ENCODE measurements at regions not wholly inside any gene's neighbourhood (a gene's known extent, or its start where the extent isn't known, plus 50 kb on each side); places are given as distances from the start of the nearest gene placed in this dataset.

GRCh38 chr6:53985366-53985765 lies 125.9 kb upstream of the MLIP start:
- no peak overlapping the region for H3K27ac Mint-ChIP-seq (ENCODE audit: unreplicated experiment)
- no peaks in the 10 kb centered on the region for H3K9me3 Mint-ChIP-seq (ENCODE audit: low read depth, unreplicated experiment)
- H3K4me3 Mint-ChIP-seq (ENCODE audit: low read depth, unreplicated experiment) = no peak overlapping the region
- no peak for DNase-seq
- peaks cover 52% of the 10 kb centered on the region for H3K4me1 Mint-ChIP-seq (ENCODE audit: low read depth, unreplicated experiment)
- intact Hi-C loops (cut with micrococcal nuclease; ENCODE audit: unreplicated experiment) = loop anchor here (2.0 to 10.0 kb wide), 5 partner anchors 257 to 1255 kb away; no protein-coding TSS in a partner anchor
- CTCF ChIA-PET = interaction anchor here (0.7 to 1.4 kb wide), 3 partner anchors 259 to 1086 kb away, joined by 3 to 6 read pairs (median 4); no protein-coding TSS in a partner anchor
- H3K36me3 Mint-ChIP-seq (ENCODE audit: insufficient read depth, unreplicated experiment) = peaks cover 5% of the 10 kb centered on the region
- H3K27me3 Mint-ChIP-seq (ENCODE audit: unreplicated experiment) = no peaks in the 10 kb centered on the region
- no peak for TF ChIP-seq CTCF (IDR thresholded peaks at IDR 0.05; ENCODE audit: unreplicated experiment)
- no TSS peak for BruUV-seq (replicated peaks)

DNA sequence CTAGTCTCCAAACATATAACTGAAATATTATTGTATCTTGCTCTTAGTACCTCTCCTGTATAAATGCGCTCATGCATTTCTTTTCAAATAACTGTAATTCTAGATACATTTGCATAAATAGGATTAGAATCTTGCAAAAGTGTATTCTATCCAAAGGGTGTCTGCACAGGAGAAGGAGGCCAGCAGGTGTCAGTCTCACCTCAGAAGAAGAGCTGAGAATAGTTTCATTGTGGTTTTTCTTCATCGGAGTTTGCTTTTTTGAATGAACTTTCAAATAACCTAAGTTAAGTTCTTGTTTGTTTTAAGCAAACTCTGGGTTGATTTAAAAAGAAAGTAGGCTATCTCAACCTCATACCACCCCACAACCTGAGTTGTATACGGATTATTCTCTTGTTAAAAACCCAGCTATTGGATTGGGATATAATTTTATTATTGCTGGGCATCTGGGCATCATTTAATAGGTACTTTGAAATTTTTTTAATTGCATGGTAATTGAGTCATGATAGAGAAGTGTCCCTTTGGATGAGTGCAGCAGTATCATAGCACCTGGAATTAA lies 125.0 kb upstream of the MLIP start:
- Mint-ChIP-seq H3K27ac (ENCODE audit: unreplicated experiment) (no peak overlapping the region), H3K9me3 (ENCODE audit: low read depth, unreplicated experiment) (no peaks in the 10 kb centered on the region), H3K27me3 (ENCODE audit: unreplicated experiment) (no peaks in the 10 kb centered on the region), H3K4me1 (ENCODE audit: low read depth, unreplicated experiment) (peaks cover 52% of the 10 kb centered on the region), H3K36me3 (ENCODE audit: insufficient read depth, unreplicated experiment) (peaks cover 5% of the 10 kb centered on the region), H3K4me3 (ENCODE audit: low read depth, unreplicated experiment) (no peak overlapping the region)
- intact Hi-C loops (cut with micrococcal nuclease; ENCODE audit: unreplicated experiment) = loop anchor here (1.0 to 10.0 kb wide), 3 partner anchors 256 to 529 kb away; no protein-coding TSS in a partner anchor
- TF ChIP-seq CTCF (IDR thresholded peaks at IDR 0.05; ENCODE audit: unreplicated experiment) = peak; percentile 75
- peak; percentile 61 for DNase-seq
- CTCF ChIA-PET = interaction anchor here (0.6 to 1.4 kb wide), 7 partner anchors 126 to 1281 kb away, joined by 3 to 6 read pairs (median 4); no protein-coding TSS in a partner anchor
- no TSS peak for BruUV-seq (replicated peaks)

DNA sequence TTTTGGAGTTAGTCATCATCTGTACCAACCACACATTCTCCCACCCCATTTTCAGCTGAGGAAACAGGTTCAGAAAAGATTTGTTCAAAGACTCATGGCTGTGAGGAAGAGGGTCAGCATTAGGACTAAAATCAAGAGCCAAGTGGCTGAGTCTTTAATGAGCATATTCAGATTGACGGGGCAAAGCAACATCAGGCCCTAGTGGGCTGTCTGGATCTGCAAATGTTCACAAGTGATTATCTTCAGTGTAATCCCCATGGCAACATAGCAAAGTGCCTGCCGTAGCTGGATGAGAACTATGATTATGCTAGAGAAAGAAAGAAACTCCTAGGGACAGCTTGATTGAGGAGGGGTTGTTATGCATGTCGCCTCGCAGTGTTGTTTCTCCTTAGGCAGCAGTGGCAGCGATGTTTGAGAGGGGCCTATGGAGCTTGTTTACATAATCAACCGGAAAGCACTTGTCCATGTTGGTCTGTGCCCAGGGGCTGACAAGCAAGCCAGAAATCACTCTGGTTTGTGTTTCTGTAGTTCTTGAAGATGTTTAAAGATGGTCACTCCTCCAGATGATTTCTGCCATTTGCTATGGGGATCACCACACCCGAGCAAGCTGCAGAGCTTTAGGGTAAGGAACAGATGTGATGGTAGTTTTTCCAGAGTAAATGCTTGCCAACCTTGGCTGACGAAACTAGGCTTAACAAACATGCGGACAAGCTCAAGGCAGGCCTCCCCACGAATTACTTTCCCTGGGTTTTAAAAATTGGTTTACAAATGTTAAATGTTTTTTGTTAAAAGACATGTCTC lies 124.3 kb upstream of the MLIP start:
- DNase-seq = no peak
- H3K4me1 Mint-ChIP-seq (ENCODE audit: low read depth, unreplicated experiment) = peaks cover 48% of the 10 kb centered on the region
- TF ChIP-seq CTCF (IDR thresholded peaks at IDR 0.05; ENCODE audit: unreplicated experiment) = no peak
- intact Hi-C loops (cut with micrococcal nuclease; ENCODE audit: unreplicated experiment) = loop anchor here (1.0 to 10.0 kb wide), 3 partner anchors 255 to 528 kb away; no protein-coding TSS in a partner anchor
- H3K36me3 Mint-ChIP-seq (ENCODE audit: insufficient read depth, unreplicated experiment) = peaks cover 3% of the 10 kb centered on the region
- no peak overlapping the region for H3K4me3 Mint-ChIP-seq (ENCODE audit: low read depth, unreplicated experiment)
- no peaks in the 10 kb centered on the region for H3K9me3 Mint-ChIP-seq (ENCODE audit: low read depth, unreplicated experiment)
- CTCF ChIA-PET = interaction anchor here (0.7 to 1.4 kb wide), 5 partner anchors 125 to 1082 kb away, joined by 3 to 6 read pairs (median 4); no protein-coding TSS in a partner anchor
- no peak overlapping the region for H3K27ac Mint-ChIP-seq (ENCODE audit: unreplicated experiment)
- no peaks in the 10 kb centered on the region for H3K27me3 Mint-ChIP-seq (ENCODE audit: unreplicated experiment)
- BruUV-seq (replicated peaks) = no TSS peak

DNA sequence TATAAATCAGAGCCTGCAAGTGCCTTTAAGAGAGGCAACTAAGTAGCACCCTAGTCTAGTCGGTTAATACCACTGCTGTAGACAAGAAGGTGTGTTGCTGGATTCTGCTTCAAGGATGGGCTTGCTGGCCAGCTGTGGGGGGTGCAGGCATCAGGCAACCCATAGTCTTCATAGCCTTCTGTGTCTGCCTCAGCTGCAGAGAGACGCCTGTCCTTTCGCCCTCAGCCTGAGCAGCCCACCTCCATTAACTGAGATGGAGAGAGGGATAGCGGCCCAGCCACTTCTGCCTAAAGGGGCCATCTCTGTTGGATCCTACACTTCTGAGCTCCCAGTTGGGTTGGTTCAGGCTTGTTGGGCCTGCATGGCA lies 123.7 kb upstream of the MLIP start:
- CTCF ChIA-PET = interaction anchor here (1.2 kb wide), 1 partner anchor 125 kb away, joined by 4 read pairs; no protein-coding TSS in a partner anchor
- Mint-ChIP-seq H3K4me3 (ENCODE audit: low read depth, unreplicated experiment) (no peak overlapping the region), H3K27ac (ENCODE audit: unreplicated experiment) (no peak overlapping the region), H3K4me1 (ENCODE audit: low read depth, unreplicated experiment) (peaks cover 42% of the 10 kb centered on the region), H3K36me3 (ENCODE audit: insufficient read depth, unreplicated experiment) (no peaks in the 10 kb centered on the region), H3K27me3 (ENCODE audit: unreplicated experiment) (no peaks in the 10 kb centered on the region), H3K9me3 (ENCODE audit: low read depth, unreplicated experiment) (no peaks in the 10 kb centered on the region)
- BruUV-seq (replicated peaks) = no TSS peak
- TF ChIP-seq CTCF (IDR thresholded peaks at IDR 0.05; ENCODE audit: unreplicated experiment) = no peak
- DNase-seq = no peak
- intact Hi-C loops (cut with micrococcal nuclease; ENCODE audit: unreplicated experiment) = loop anchor here (5.0 to 10.0 kb wide), 2 partner anchors 255 to 527 kb away; no protein-coding TSS in a partner anchor

Measured in Calu3 (cell line).